ENCODE measurements at regions not wholly inside any gene's neighbourhood (a gene's known extent, or its start where the extent isn't known, plus 50 kb on each side); places are given as distances from the start of the nearest gene placed in this dataset.
A peak's percentile ranks its signal among the peaks of the same experiment; 100 is the strongest.
"Not testable (repeated sequence)": the region's sequence is repeated elsewhere in the genome, so short reads cannot be mapped to it uniquely, and the experiment has no call there.

- no peak for DNase-seq
Observed at GRCh38 chr7:68733219-68734153, 864.8 kb upstream of the AUTS2 start.

DNA sequence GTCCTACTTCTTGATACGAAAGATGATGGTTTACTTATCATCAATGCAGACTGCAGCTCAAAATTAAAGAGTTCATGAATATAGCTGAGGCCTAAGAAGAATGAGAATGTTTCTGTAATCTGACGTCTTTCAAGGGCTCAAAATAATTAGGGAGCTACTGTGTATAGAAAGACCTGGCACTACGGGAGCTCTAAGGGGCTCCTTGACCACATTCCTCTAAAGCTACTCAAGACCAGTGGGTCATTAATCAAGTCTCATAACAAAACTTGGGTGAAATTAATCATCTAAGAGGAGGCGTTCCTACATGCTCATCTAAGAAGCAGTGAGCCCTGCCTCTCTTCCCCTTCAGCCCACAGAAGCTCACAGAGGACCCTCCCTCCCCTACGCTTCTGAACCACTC, 863.8 kb upstream of the AUTS2 start:
- DNase-seq: no peak

- DNase-seq: no peak
Observed at GRCh38 chr7:68739306-68739705, 859.0 kb upstream of the AUTS2 start.

- DNase-seq: no peak
Observed at GRCh38 chr7:68744036-68744435, 854.2 kb upstream of the AUTS2 start.

DNA sequence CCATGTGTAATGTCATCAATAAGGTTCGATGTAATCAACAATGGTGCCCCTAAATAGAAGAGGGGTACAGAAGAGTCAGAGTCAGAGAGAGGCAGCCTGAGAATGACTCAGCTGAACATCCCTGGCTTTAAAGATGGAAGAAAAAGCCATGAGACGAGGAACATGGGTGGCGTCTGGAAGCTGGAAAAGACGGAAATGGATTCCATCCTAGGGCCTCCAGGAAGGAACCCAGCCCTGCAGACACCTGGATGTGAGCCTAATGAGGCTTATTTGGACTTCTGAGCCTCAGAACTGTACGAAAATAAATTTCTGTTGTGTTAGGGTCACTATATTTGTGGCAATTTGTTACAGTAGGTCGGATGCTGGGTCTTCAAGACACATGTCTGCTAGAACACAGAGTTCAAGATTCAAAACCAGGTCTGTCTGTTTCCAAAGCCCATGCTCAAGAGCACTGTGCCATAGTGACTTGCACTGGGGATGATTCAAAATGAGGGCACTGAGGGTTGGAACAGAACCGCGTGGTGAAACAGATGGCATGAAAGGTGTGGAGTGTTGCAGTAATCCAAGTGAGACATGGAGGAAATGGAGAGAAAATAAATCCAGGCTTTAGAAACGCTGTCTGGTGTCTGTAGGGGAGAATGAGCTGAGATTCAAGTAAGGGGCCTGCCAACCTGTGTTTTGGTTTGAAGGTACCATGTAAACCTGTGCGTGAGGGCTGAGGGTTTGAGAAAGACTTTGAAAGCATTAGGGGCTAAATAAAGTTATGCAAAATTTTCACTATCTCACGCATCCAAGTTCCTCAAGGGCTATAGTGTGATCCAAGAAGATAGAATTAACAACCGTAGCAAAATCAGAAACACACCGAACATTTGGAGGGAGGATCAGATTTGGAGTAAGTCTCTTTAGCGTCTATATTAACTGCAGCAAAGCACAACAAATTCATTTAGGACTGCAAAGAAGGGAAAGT, 849.1 kb upstream of the AUTS2 start:
- no peak for DNase-seq

- DNase-seq: no peak
Observed at GRCh38 chr7:68752485-68753178, 845.6 kb upstream of the AUTS2 start.

GRCh38 chr7:68754414-68754813, 843.9 kb upstream of the AUTS2 start:
- DNase-seq: no peak

- DNase-seq: no peak
Observed at GRCh38 chr7:68756986-68757495, 841.2 kb upstream of the AUTS2 start.

- DNase-seq: no peak
Observed at GRCh38 chr7:68760556-68760955, 837.7 kb upstream of the AUTS2 start.

DNA sequence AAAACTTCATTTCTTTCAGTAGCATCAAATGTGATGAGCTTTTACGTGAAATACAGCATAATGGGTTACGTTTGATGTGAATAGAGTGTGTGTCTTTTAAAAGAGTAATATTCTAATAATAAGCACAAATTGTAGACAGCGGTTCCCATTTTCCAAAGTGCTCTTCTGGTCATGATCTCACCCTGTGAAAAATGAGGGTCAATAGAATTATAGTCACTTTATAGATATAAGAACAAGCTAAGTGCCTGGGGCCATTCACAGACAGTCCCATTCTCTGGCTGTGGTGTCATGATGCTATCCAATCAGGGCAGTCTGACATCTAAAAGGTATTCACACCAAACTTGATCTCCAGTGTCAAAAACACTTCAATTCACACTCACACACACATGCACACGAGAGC, 830.8 kb upstream of the AUTS2 start:
- no peak for DNase-seq

GRCh38 chr7:68770649-68771048, 827.6 kb upstream of the AUTS2 start:
- DNase-seq: peak; percentile 54

DNA sequence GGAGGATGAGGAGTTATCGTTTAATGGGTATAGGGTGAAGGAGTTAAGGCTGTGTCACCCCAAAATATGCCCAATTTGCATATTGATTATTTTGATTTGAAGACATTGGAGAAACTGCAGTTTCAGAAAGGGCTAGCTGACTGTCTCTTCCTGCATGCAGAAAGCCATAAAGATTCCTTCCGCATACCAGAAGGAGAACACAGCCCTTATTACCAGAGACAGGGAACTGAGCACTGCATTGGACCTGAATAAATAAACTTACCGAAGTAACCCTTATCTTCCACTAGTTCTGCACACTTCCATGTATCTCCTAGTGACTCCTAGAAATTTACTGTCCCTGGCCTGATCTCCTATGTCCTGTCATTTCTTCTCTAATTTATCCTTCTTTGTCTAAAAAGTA, 821.9 kb upstream of the AUTS2 start:
- DNase-seq: peak; percentile 54

DNA sequence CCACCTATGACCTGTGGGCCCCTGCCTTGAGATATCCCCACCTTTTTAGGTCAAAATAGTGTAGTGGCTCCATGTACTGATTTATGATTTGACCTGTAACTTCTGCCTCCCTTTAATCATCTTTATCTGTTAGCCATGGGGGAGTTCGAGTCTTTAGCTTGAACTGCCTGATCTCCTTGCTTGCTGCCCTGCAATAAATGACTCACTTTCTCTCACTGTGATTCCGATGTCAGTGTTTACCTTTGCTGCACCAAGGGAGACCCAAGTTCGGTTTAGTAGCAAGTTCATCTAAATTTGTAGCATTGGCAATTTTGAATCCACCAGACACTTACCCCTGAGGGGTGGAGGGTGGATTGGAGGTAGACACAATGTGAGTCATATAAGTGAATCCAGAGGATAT, 814.6 kb upstream of the AUTS2 start:
- no peak for DNase-seq

DNA sequence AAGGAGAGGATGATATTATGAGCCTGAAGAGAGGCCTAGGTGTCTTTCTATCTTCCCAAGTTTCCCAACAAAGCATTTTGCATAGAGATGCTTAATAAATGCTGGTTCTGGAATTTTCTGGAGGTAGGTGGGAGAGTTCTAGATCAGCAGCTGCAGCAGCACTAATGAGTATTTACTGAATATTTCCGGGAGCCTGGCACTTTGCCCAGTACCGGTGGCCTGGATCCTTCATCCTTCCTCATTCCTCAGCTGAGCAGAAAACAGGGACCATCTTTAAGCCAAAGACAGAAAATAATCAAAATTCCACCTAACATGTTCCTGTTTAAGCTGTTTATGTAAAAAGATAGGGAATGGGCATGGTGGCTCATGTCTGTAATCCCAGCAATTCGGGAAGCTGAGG, 813.2 kb upstream of the AUTS2 start:
- no peak for DNase-seq

DNA sequence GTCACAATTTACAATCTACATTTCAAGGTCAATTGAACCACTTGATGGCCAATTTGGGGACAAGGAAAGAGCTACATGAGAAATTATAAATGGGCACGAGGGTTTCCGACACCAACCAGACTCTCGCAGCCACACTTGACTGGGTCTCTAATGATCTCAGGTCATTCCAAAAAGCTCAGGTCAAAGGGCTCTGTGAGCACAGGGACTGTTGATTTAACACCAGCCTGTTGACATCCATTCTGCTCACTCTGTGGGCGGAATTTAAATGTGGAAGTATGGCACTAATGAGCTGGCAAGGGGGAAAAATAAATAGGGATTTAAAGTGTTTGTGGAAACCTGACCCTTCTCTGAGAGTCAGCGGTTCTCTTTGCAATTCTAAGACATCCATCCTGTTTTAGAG, 810.7 kb upstream of the AUTS2 start:
- no peak for DNase-seq

DNA sequence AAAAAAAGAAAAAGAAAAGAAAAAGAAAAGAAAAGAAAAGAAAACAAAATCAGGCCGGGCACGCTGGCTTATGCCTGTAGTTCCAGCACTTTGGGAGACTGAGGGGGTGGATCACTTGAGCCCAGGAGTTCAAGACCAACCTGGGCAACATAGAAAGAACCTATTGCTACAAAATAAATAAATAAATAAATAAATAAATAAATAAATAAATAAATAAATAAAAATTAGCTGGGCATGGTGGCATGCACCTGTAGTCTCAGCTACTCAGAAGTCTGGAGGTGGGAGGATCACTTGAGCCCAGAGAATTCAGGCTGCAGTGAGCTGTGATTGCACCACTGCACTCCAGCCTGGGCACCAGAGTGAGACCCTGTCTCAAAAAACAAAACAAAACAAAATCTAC, 809.7 kb upstream of the AUTS2 start:
- DNase-seq: not testable (repeated sequence)

- no peak for DNase-seq
Observed at GRCh38 chr7:68789597-68789996, 808.7 kb upstream of the AUTS2 start.

DNA sequence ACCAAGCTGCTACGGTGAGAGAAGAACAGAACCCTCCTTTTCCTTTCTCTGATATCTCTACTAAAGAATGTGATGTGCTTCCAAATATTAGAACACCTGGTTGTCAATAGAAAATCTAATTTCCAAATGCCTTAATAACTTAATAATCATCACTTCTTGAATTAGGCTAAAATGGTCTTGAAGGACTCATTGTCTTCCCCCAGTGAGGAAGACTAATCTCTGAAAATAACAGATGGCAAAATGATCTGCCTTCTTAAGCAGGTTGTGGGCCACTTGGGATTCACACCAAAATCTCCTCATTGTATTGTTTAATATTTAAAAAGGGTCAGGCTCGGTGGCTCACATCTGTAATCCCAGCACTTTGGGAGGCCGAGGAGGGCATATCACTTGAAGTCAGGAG, 805.9 kb upstream of the AUTS2 start:
- no peak for DNase-seq

GRCh38 chr7:68793513-68793912, 804.8 kb upstream of the AUTS2 start:
- no peak for DNase-seq

GRCh38 chr7:68800316-68800715, 798.0 kb upstream of the AUTS2 start:
- DNase-seq: peak; percentile 84

GRCh38 chr7:68805159-68805558, 793.1 kb upstream of the AUTS2 start:
- no peak for DNase-seq

GRCh38 chr7:68807666-68808065, 790.6 kb upstream of the AUTS2 start:
- DNase-seq: no peak

GRCh38 chr7:68813551-68814080, 784.7 kb upstream of the AUTS2 start:
- DNase-seq: no peak

All from islet precursor cell (in vitro differentiated cells).